GM12878 (cell line): ENCODE measurements at regions not wholly inside any gene's neighbourhood (a gene's known extent, or its start where the extent isn't known, plus 50 kb on each side); places are given as distances from the start of the nearest gene placed in this dataset.

Experiments used
- ATAC-seq: fragments of 200-7000 bp; cut with Tn5 transposase; 3 replicates; pipeline ENCODE4 v1.9.1; 2020; ENCODE audit warnings: mild to moderate bottlenecking, moderate library complexity
- BruUV-seq: library from RNA; stranded (reverse); fragments of 400-500 nt; replicated peaks from 2 replicates; lab custom pipeline; 2021; lab: Mats Ljungman, UMichigan
- CTCF ChIA-PET: fragments of 300-600 bp; sonication (Branson Sonifier 250); formaldehyde crosslinking; extraction: SDS; loops from one replicate; lab custom pipeline; 2021; ENCODE audit warnings: inconsistent platforms; lab: Yijun Ruan, JAX
- POLR2A ChIA-PET: fragments of 350-600 bp; formaldehyde crosslinking; extraction: SDS; loops from one replicate; lab custom pipeline; 2021; ENCODE audit warnings: inconsistent platforms; lab: Charles Lee
- RAD21 ChIA-PET: fragments of 300-600 bp; sonication (Branson Sonifier 250); formaldehyde crosslinking; loops from one replicate; lab custom pipeline; 2023; ENCODE audit warnings: antibody characterized with exemption; ENCODE audit not compliant: unreplicated experiment; lab: Charles Lee
- SMC1A ChIA-PET: fragments of 300-600 bp; sonication (Branson Sonifier 250); formaldehyde crosslinking; loops from one replicate; lab custom pipeline; 2023; ENCODE audit not compliant: unreplicated experiment, uncharacterized antibody; lab: Charles Lee
- DNase-seq: peaks from one replicate; pipeline ENCODE4 v3.0.0-alpha.2; 2011; ENCODE audit warnings: low read depth, low spot score
- FAIRE-seq: peaks from 3 replicates; lab custom pipeline; 2011; peaks lifted over from hg19 to GRCh38; lab: Jason Lieb, UNC
- H2AFZ ChIP-seq: 2 replicates; pipeline ENCODE4 v1.6.0; 2011; ENCODE audit warnings: low read depth, low read length, control low read depth; ENCODE audit not compliant: control insufficient read depth
- H3K27ac ChIP-seq: 2 replicates; pipeline ENCODE4 v1.5.1; 2011; ENCODE audit warnings: control low read depth; ENCODE audit not compliant: control insufficient read depth, insufficient read depth
- H3K27me3 ChIP-seq, 2 experiments: replicated peaks in 1 of 2; 2 replicates each; pipeline versions ENCODE4 v1.6.0 to v1.6.1; 2011; ENCODE audit warnings: low read length in 1 of 2; ENCODE audit not compliant: control insufficient read depth in 2 of 2, insufficient read depth in 2 of 2
- H3K36me3 ChIP-seq, 2 experiments: 2 replicates each; pipeline ENCODE4 v1.5.1; 2011; ENCODE audit warnings: low read length in 1 of 2; ENCODE audit not compliant: control insufficient read depth in 2 of 2, insufficient read depth in 2 of 2
- H3K4me1 ChIP-seq: 2 replicates; pipeline ENCODE4 v1.6.1; 2011; ENCODE audit warnings: mild to moderate bottlenecking, low read length, moderate library complexity, mixed read lengths; ENCODE audit not compliant: control insufficient read depth, insufficient read depth
- H3K4me2 ChIP-seq: 2 replicates; pipeline ENCODE4 v1.6.0; 2011; ENCODE audit warnings: control low read depth; ENCODE audit not compliant: control insufficient read depth, insufficient read depth
- H3K4me3 ChIP-seq: fragments of 200-600 bp; sonication (generic); 2 replicates; pipeline ENCODE4 v1.5.1; 2016
- H3K79me2 ChIP-seq: 2 replicates; pipeline ENCODE4 v1.6.0; 2011; ENCODE audit warnings: low read length; ENCODE audit not compliant: control insufficient read depth, insufficient read depth
- H3K9ac ChIP-seq: 2 replicates; pipeline ENCODE4 v1.8.0; 2011; ENCODE audit warnings: low read length, control low read depth, mixed read lengths; ENCODE audit not compliant: control insufficient read depth, insufficient read depth
- H3K9me3 ChIP-seq: replicated peaks from 3 replicates; pipeline ENCODE4 v1.5.1; 2011; ENCODE audit warnings: mild to moderate bottlenecking, low read length; ENCODE audit not compliant: control insufficient read depth, insufficient read depth
- H4K20me1 ChIP-seq: 2 replicates; pipeline ENCODE4 v1.6.0; 2011; ENCODE audit not compliant: control insufficient read depth, insufficient read depth
- ATF2 ChIP-seq: IDR thresholded peaks from 2 replicates; pipeline ENCODE4 v1.6.1; 2012; ENCODE audit warnings: low read length, inconsistent platforms
- BCL11A ChIP-seq: IDR thresholded peaks from 2 replicates; pipeline ENCODE4 v1.6.1; 2011; ENCODE audit warnings: low read depth, low read length
- EZH2 ChIP-seq: IDR thresholded peaks from 2 replicates; pipeline ENCODE4 v1.6.1; 2012; ENCODE audit warnings: low read depth, mild to moderate bottlenecking, control low read depth, inconsistent platforms, low read length, borderline replicate concordance; ENCODE audit not compliant: control insufficient read depth
- JUNB ChIP-seq: IDR thresholded peaks from 2 replicates; pipeline ENCODE4 v1.6.1; 2016; ENCODE audit warnings: antibody characterized with exemption, mild to moderate bottlenecking
- MLLT1 ChIP-seq: fragments of 450-650 bp; IDR thresholded peaks from 2 replicates; pipeline ENCODE4 v1.6.1; 2016; ENCODE audit warnings: mild to moderate bottlenecking
- NFIC ChIP-seq: IDR thresholded peaks from 2 replicates; pipeline ENCODE4 v1.6.1; 2012; ENCODE audit warnings: low read depth, mild to moderate bottlenecking, inconsistent platforms, low read length, moderate library complexity
- POU2F2 ChIP-seq: IDR thresholded peaks from 3 replicates; pipeline ENCODE4 v1.6.1; 2011; ENCODE audit warnings: low read depth, mild to moderate bottlenecking, low read length, borderline replicate concordance
- RUNX3 ChIP-seq: IDR thresholded peaks from 2 replicates; pipeline ENCODE4 v1.6.1; 2012; ENCODE audit warnings: low read length, inconsistent platforms
- SMAD1 ChIP-seq: fragments of 450-650 bp; IDR thresholded peaks from 2 replicates; pipeline ENCODE4 v1.6.1; 2018; ENCODE audit warnings: mild to moderate bottlenecking, low read depth; ENCODE audit not compliant: partially characterized antibody
- USF2 ChIP-seq: IDR thresholded peaks from 2 replicates; pipeline ENCODE4 v1.6.1; 2011; ENCODE audit warnings: low read depth, low read length, improper control_type of control experiment, borderline replicate concordance
- ZNF217 ChIP-seq: fragments of 450-650 bp; IDR thresholded peaks from 2 replicates; pipeline ENCODE4 v1.6.1; 2017; ENCODE audit warnings: antibody characterized with exemption, mild to moderate bottlenecking
- ZNF24 ChIP-seq: fragments of 450-650 bp; IDR thresholded peaks from 2 replicates; pipeline ENCODE4 v1.6.1; 2017; ENCODE audit warnings: antibody characterized with exemption, mild to moderate bottlenecking
- ZNF687 ChIP-seq: fragments of 450-650 bp; IDR thresholded peaks from 2 replicates; pipeline ENCODE4 v1.6.1; 2017; ENCODE audit warnings: mild to moderate bottlenecking, moderate library complexity
- WGBS: methylation state at CpG from one replicate; pipeline ENCODE4 v1.1.6; 2016; ENCODE audit warnings: low lambda C conversion rate; ENCODE audit not compliant: insufficient replicate concordance, insufficient coverage; ENCODE audit errors: missing lambda C conversion rate; 5-methylcytosine and 5-hydroxymethylcytosine counted together
- in situ Hi-C: fragments of 300-500 bp; cut with MboI; formaldehyde crosslinking; loops from 9 replicates; pipeline ENCODE4 v1.14.3; 2018; ENCODE audit warnings: mixed read lengths
- intact Hi-C: fragments of 100-400 bp; cut with micrococcal nuclease; formaldehyde crosslinking; loops from one replicate; pipeline ENCODE4 v1.14.2; 2022; ENCODE audit not compliant: unreplicated experiment

- FAIRE-seq, result no peak
- no peaks in the 10 kb centered on the region for H3K27me3 ChIP-seq
- H3K27ac ChIP-seq, result no peak overlapping the region
- H3K4me3 ChIP-seq, result no peak overlapping the region
- ChIA-PET CTCF (interaction anchor here (0.6 to 2.0 kb wide), 7 partner anchors 9 to 600 kb away, joined by 3 to 8 read pairs (median 3); no protein-coding TSS in a partner anchor), POLR2A (interaction anchor here (0.8 kb wide), 1 partner anchor 16 kb away, joined by 4 read pairs; no protein-coding TSS in a partner anchor), SMC1A (interaction anchor here (0.7 to 2.5 kb wide), 8 partner anchors 11 to 250 kb away, joined by 3 to 15 read pairs (median 5); no protein-coding TSS in a partner anchor), RAD21 (interaction anchor here (1.8 to 1.9 kb wide), 2 partner anchors 10 to 12 kb away, joined by 6 to 9 read pairs; no protein-coding TSS in a partner anchor)
- peaks cover 5% of the 10 kb centered on the region for H3K9me3 ChIP-seq
- no peak overlapping the region; the same call in 1 of the 2 replicates for H3K9ac ChIP-seq
- H3K4me2 ChIP-seq, result peak overlapping the region; percentile 47; the same call in 1 of the 2 replicates
- in situ Hi-C loops, result no loop called here
- BruUV-seq, result no TSS peak
- intact Hi-C loops, result no loop called here
- DNase-seq, result no peak
- peak; percentile 92 for ATAC-seq
- no peaks in the 10 kb centered on the region for H3K36me3 ChIP-seq
- H3K79me2 ChIP-seq, result no peaks in the 10 kb centered on the region
- H4K20me1 ChIP-seq, result no peaks in the 10 kb centered on the region
- WGBS, result 0% methylated on average over 9 of the region's 9 CpGs
- H2AFZ ChIP-seq, result peak overlapping the region; percentile 31
- H3K4me1 ChIP-seq, result peaks cover 11% of the 10 kb centered on the region
- TF ChIP-seq ZNF687, result 0 out of 2 replicates have a peak, but pooled peaks have one; percentile 12
- TF ChIP-seq ZNF217, result 0 out of 2 replicates have a peak, but pooled peaks have one; percentile 12
- peak; percentile 74 for TF ChIP-seq JUNB
- TF ChIP-seq BCL11A, result peak; percentile 48; the same call in 1 of the 2 replicates
- peak; percentile 68; the same call in 1 of the 2 replicates for TF ChIP-seq NFIC
- TF ChIP-seq MLLT1, result 0 out of 2 replicates have a peak, but pooled peaks have one; percentile 39
- TF ChIP-seq SMAD1, result peak; percentile 50
- no peak for TF ChIP-seq EZH2
- TF ChIP-seq ATF2, result peak; percentile 49; the same call in 1 of the 2 replicates
- peak; percentile 97 for TF ChIP-seq ZNF24
- TF ChIP-seq RUNX3, result peak; percentile 85
- TF ChIP-seq POU2F2, result no peak
- TF ChIP-seq USF2, result no peak
Observed at GRCh38 chr2:7984693-7985353, 697.0 kb upstream of the ID2 start.
